ENCODE measurements at regions not wholly inside any gene's neighbourhood (a gene's known extent, or its start where the extent isn't known, plus 50 kb on each side); places are given as distances from the start of the nearest gene placed in this dataset.

- H3K4me3 ChIP-seq (replicated peaks in 1 of 3; ENCODE audit: insufficient read depth in 1 of 3, low read depth in 1 of 3, low read length in 3 of 3), result no peak overlapping the region
- H3K9me1 ChIP-seq (replicated peaks; ENCODE audit: control insufficient read depth, extremely low read depth, insufficient read depth, low read length), result no peaks in the 10 kb centered on the region
- H3K27me3 ChIP-seq (ENCODE audit: control insufficient read depth in 2 of 2, insufficient read depth in 2 of 2, low read length in 2 of 2), result no peaks in the 10 kb centered on the region
- H3K27ac ChIP-seq (ENCODE audit: insufficient read depth, low read depth, low read length), result no peak overlapping the region
- no TSS peak for BruUV-seq (replicated peaks)
- dilution Hi-C loops (cut with MboI; ENCODE audit: extremely low pct_ligation_motif_present, low sequenced_read_pairs) (no loop called here), intact Hi-C loops (cut with micrococcal nuclease) (no loop called here)
- H2AFZ ChIP-seq (ENCODE audit: low read depth, low read length), result no peak overlapping the region
- no peaks in the 10 kb centered on the region for H3K79me2 ChIP-seq (ENCODE audit: control insufficient read depth, insufficient read depth, low read length)
- no peak for TF ChIP-seq MYC (IDR thresholded peaks at IDR 0.05; ENCODE audit: low read depth, low read length)
- TF ChIP-seq MAX (IDR thresholded peaks at IDR 0.05; ENCODE audit: insufficient read depth, insufficient read length), result peak; percentile 11
- no peak for TF ChIP-seq EZH2 (IDR thresholded peaks at IDR 0.05; ENCODE audit: borderline replicate concordance, low read depth, low read length, severe bottlenecking)
- no peak for TF ChIP-seq JUN (IDR thresholded peaks at IDR 0.05; ENCODE audit: borderline replicate concordance, insufficient read depth, insufficient read length, low read depth)
- TF ChIP-seq FOS (IDR thresholded peaks at IDR 0.05; ENCODE audit: borderline replicate concordance, insufficient read depth, low read length), result peak; percentile 56
- no peak for TF ChIP-seq POLR2AphosphoS5 (IDR thresholded peaks at IDR 0.05; ENCODE audit: insufficient read depth, low read depth, low read length)
- no peak overlapping the region for H3K9ac ChIP-seq (replicated peaks; ENCODE audit: extremely low read depth, insufficient read depth, low read length)
- ChIA-PET CTCF (interaction anchor here (1.2 kb wide), 2 partner anchors 92 to 125 kb away, joined by 3 read pairs; no protein-coding TSS in a partner anchor), POLR2A (no interaction called here)
- FAIRE-seq, result peak; percentile 70
- DNase-seq (ENCODE audit: low read depth, low spot score), result peak; percentile 49
- no peak overlapping the region for H3K4me2 ChIP-seq (ENCODE audit: insufficient read depth, low read length)
- H4K20me1 ChIP-seq (replicated peaks; ENCODE audit: control insufficient read depth, extremely low read depth, insufficient read depth, low read length), result no peaks in the 10 kb centered on the region
- H3K4me1 ChIP-seq (ENCODE audit: control insufficient read depth, extremely low read depth, insufficient read depth, low read length), result peaks cover 26% of the 10 kb centered on the region
- no peaks in the 10 kb centered on the region for H3K9me3 ChIP-seq (replicated peaks; ENCODE audit: control insufficient read depth, insufficient read depth, low read length)
- H3K36me3 ChIP-seq (ENCODE audit: control insufficient read depth in 2 of 2, extremely low read depth in 1 of 2, insufficient read depth in 2 of 2, low read length in 2 of 2), result no peaks in the 10 kb centered on the region
These were observed 93.4 kb downstream of the KCTD12 start for GRCh38 chr13:76792731-76793347.

All from endothelial cell of umbilical vein (primary cell).